RWPE2 (cell line): ENCODE measurements at regions not wholly inside any gene's neighbourhood (a gene's known extent, or its start where the extent isn't known, plus 50 kb on each side); places are given as distances from the start of the nearest gene placed in this dataset.

Experiments
- ATAC-seq: fragments of 200-7000 bp; cut with Tn5 transposase; 3 replicates; pipeline ENCODE4 v1.9.1; 2021; ENCODE audit warnings: low read depth
- DNase-seq: peaks from one replicate; pipeline ENCODE4 v3.0.0-alpha.2; 2020; ENCODE audit warnings: low spot score
- H3K27ac ChIP-seq: fragments of 450-650 bp; 2 replicates; pipeline ENCODE4 v1.5.1; 2017; ENCODE audit warnings: mild to moderate bottlenecking; ENCODE audit not compliant: poor library complexity, severe bottlenecking
- H3K27me3 ChIP-seq: fragments of 250-450 bp; sonication (Bioruptor Pico); 2 replicates; pipeline ENCODE4 v1.5.1; 2021; ENCODE audit warnings: mild to moderate bottlenecking, moderate library complexity; ENCODE audit not compliant: insufficient read depth, poor library complexity, severe bottlenecking
- H3K36me3 ChIP-seq: fragments of 250-450 bp; sonication (Bioruptor Pico); 2 replicates; pipeline ENCODE4 v1.5.1; 2020; ENCODE audit warnings: low read depth, mild to moderate bottlenecking, moderate library complexity
- H3K4me1 ChIP-seq: fragments of 250-450 bp; sonication (Bioruptor Pico); 2 replicates; pipeline ENCODE4 v1.5.1; 2021; ENCODE audit warnings: mild to moderate bottlenecking, moderate library complexity; ENCODE audit not compliant: insufficient read depth, poor library complexity, severe bottlenecking
- H3K4me3 ChIP-seq: fragments of 250-450 bp; sonication (Bioruptor Pico); 2 replicates; pipeline ENCODE4 v1.5.1; 2021; ENCODE audit warnings: mild to moderate bottlenecking, moderate library complexity; ENCODE audit not compliant: severe bottlenecking
- H3K9me3 ChIP-seq: fragments of 250-450 bp; sonication (Bioruptor Pico); 2 replicates; pipeline ENCODE4 v1.5.1; 2021; ENCODE audit warnings: mild to moderate bottlenecking, moderate library complexity; ENCODE audit not compliant: severe bottlenecking
- CTCF ChIP-seq: fragments of 450-650 bp; IDR thresholded peaks from one replicate; pipeline ENCODE4 v1.5.1; 2017; ENCODE audit warnings: mild to moderate bottlenecking, moderate library complexity; ENCODE audit not compliant: poor library complexity, severe bottlenecking

DNA sequence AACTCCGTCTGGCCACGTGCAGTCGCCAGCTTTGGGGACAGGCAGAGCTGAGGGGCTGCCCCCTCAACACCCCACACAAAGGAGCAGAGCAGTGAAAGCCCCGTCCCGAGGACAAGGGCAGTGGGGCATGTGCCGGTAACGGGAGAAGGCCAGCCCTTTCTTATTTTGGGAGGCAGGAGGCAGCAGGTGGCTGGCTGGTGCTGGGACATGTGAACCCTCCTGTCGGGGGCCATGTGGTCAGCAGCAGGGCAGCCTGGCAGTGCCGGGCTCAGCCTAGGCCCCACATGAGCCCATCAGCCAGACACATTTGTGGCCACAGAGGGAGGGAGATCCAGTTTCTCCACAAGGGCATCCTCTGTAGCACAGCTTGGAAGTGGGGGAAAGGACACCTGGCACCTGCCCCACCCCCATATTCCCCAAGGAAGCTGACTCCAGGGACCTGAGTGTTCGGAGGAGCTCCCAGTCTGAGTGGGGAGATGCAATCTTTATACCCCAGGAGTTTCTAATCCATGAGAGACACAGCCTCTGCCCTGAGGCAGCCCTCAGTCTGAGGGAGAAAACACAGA is 137.6 kb downstream of the MRPL14 start:
- Histone ChIP-seq H3K4me1 (peaks cover 5% of the 10 kb centered on the region), H3K27ac (no peak overlapping the region), H3K27me3 (no peaks in the 10 kb centered on the region), H3K9me3 (no peaks in the 10 kb centered on the region), H3K36me3 (no peaks in the 10 kb centered on the region), H3K4me3 (no peak overlapping the region)
- no peak for DNase-seq
- no peak for TF ChIP-seq CTCF
- no peak for ATAC-seq

DNA sequence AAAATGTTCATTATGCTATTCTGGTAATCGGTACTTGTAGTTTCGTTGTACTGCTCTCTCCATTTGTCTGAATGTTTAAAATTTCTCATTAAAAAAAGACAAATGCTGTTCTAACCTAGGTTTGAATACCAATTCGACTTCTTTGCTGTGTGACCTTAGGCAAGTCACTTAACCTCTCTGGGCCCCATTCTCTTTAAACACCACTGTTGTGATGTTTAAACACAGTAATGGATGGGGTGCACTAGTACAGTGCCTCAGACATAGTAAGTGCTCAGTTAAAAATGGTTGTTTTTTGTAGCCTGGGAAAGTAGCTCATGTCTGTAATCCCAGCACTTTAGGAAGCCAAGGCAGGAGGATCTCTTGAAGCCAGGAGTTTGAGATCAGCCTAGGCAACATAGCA is 138.5 kb downstream of the MRPL14 start:
- no peak for TF ChIP-seq CTCF
- H3K27me3 ChIP-seq: no peaks in the 10 kb centered on the region
- no peak overlapping the region for H3K4me3 ChIP-seq
- no peaks in the 10 kb centered on the region for H3K36me3 ChIP-seq
- H3K9me3 ChIP-seq: no peaks in the 10 kb centered on the region
- ATAC-seq (no peak), DNase-seq (no peak)
- no peak overlapping the region for H3K27ac ChIP-seq
- H3K4me1 ChIP-seq: peaks cover 3% of the 10 kb centered on the region

DNA sequence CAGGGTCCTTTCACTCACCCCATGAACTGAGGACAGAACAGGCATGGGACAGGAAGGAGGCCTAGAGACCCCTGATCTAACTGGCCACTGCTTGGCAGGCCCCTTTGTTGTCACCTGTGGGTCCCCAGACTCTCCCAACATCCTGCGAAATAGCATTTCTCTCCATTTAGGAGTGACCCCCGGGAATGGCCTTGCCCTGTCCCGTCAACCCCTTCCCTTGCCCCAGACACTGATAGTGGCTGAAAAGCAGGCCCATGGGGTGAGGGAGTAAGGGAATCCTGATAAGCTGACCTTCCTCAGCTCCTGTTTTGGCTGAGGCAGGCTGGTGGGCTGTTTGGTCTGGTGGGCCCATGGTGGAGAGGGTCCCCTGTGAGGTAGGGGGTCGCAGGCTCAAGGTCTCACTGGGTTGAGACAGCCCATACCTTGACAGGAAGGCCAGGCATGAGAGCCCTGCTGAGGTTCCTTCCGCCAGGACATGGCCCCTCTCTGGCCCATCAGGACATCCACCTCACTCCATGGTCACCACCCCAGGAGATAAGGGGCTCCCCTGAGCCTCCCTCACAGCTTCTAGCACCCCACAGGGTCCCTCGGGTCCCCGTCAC is 139.3 kb downstream of the MRPL14 start:
- ATAC-seq (no peak), DNase-seq (no peak)
- Histone ChIP-seq H3K27me3 (no peaks in the 10 kb centered on the region), H3K27ac (no peak overlapping the region), H3K36me3 (no peaks in the 10 kb centered on the region), H3K4me3 (no peak overlapping the region), H3K4me1 (no peaks in the 10 kb centered on the region), H3K9me3 (no peaks in the 10 kb centered on the region)
- no peak for TF ChIP-seq CTCF

DNA sequence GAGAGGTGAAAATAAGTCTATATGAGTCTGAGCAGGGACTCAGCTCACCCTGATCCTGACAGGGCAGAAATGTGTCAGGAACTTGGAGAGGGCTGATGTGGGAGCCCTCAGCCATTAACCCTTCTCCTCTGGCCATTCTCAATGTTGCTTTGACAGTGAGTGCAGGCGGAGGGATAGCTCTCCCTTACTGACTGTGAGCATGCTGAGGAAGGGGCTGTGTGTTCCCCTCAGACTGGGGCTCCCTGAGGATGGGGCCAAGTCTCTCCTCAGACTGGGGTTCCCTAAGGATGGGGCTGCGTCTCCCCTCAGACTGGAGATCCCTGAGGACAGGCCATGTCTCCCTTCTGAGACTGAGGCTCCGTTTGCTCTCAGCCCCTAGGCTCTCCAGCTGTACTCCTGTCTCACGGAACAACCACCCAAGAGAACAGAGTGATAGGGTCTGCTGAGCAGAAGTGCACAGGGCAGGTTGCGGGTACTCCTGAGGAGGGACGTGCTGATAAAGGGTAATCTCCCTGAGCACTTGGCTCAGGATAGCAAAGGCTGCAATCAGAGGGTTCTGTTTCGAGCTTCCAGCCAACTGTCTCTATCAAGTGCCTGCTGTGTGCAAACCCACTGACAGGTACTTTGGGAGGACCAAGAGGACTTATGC is 141.0 kb downstream of the MRPL14 start:
- no peak for TF ChIP-seq CTCF

DNA sequence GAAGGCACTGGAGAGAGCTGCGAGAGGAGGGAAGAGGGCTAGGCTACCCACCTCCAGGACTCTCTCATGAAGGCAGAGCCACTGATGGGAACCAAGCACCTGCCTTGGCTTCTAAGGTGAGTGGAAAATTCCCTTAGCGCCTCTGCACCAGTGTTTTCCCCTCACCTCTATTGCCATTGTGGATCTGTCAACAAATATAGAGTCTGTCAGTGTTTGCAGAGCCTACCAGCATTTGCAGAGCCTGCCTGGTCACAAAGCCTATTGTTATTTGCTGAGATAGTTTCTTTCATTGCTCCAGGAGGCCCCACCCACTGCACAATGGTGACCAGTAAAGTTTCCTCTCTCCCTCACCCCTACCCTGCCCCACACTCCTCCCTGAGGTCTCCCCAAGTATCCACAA is 141.9 kb downstream of the MRPL14 start:
- DNase-seq: no peak
- Histone ChIP-seq H3K9me3 (no peaks in the 10 kb centered on the region), H3K4me3 (no peak overlapping the region), H3K27me3 (no peaks in the 10 kb centered on the region), H3K36me3 (no peaks in the 10 kb centered on the region), H3K4me1 (no peaks in the 10 kb centered on the region), H3K27ac (no peak overlapping the region)
- no peak for ATAC-seq
- no peak for TF ChIP-seq CTCF

More for the DNA sequence above, 141.0 kb downstream of the MRPL14 start:
- Histone ChIP-seq H3K27me3 (no peaks in the 10 kb centered on the region), H3K4me3 (no peak overlapping the region), H3K36me3 (no peaks in the 10 kb centered on the region), H3K27ac (no peak overlapping the region), H3K4me1 (no peaks in the 10 kb centered on the region), H3K9me3 (no peaks in the 10 kb centered on the region)
- DNase-seq (no peak), ATAC-seq (no peak)
